WI38 (cell line): ENCODE measurements at regions not wholly inside any gene's neighbourhood (a gene's known extent, or its start where the extent isn't known, plus 50 kb on each side); places are given as distances from the start of the nearest gene placed in this dataset.
"Not testable (repeated sequence)": the region's sequence is repeated elsewhere in the genome, so short reads cannot be mapped to it uniquely, and the experiment has no call there.

ENCODE experiments used
- H3K4me3 ChIP-seq: 2 replicates; pipeline ENCODE4 v1.5.1; 2011; ENCODE audit warnings: low read depth, mild to moderate bottlenecking, control low read depth, low read length
- CTCF ChIP-seq: IDR thresholded peaks from 2 replicates; pipeline ENCODE4 v1.5.1; 2012; ENCODE audit warnings: low read depth, mild to moderate bottlenecking, control low read depth, low read length

- H3K4me3 ChIP-seq, result no peak overlapping the region
- TF ChIP-seq CTCF, result no peak
Observed at GRCh38 chr4:167903291-167903721, 189.0 kb upstream of the ANXA10 start.

GRCh38 chr4:167906851-167907250 lies 185.5 kb upstream of the ANXA10 start:
- H3K4me3 ChIP-seq, result no peak overlapping the region

GRCh38 chr4:167908816-167909215 lies 183.5 kb upstream of the ANXA10 start:
- TF ChIP-seq CTCF, result no peak
- H3K4me3 ChIP-seq, result no peak overlapping the region

More at GRCh38 chr4:167906851-167907250, 185.5 kb upstream of the ANXA10 start:
- TF ChIP-seq CTCF, result no peak

- not testable (repeated sequence) for H3K4me3 ChIP-seq
Observed at GRCh38 chr4:167912535-167912934, 179.8 kb upstream of the ANXA10 start.

GRCh38 chr4:167918077-167918476 lies 174.3 kb upstream of the ANXA10 start:
- no peak overlapping the region for H3K4me3 ChIP-seq
- no peak for TF ChIP-seq CTCF

- no peak for TF ChIP-seq CTCF
- H3K4me3 ChIP-seq, result no peak overlapping the region
Observed at GRCh38 chr4:167930166-167930565, 162.2 kb upstream of the ANXA10 start.

GRCh38 chr4:167934216-167934615 lies 158.1 kb upstream of the ANXA10 start:
- H3K4me3 ChIP-seq, result no peak overlapping the region
- no peak for TF ChIP-seq CTCF

GRCh38 chr4:167939863-167940616 lies 152.3 kb upstream of the ANXA10 start:
- no peak overlapping the region for H3K4me3 ChIP-seq
- no peak for TF ChIP-seq CTCF
